ENCODE measurements at regions not wholly inside any gene's neighbourhood (a gene's known extent, or its start where the extent isn't known, plus 50 kb on each side); places are given as distances from the start of the nearest gene placed in this dataset.

GRCh38 chr6:6781873-6782227, 193.3 kb downstream of the LY86 start:
- no peak overlapping the region for H3K27ac ChIP-seq (ENCODE audit: low read depth)
- no peaks in the 10 kb centered on the region for H3K9me2 ChIP-seq (ENCODE audit: insufficient read depth)
- H3F3A ChIP-seq (replicated peaks; ENCODE audit: low read depth) = no peaks in the 10 kb centered on the region
- ATAC-seq (no peak), DNase-seq (ENCODE audit: low spot score) (no peak)
- Mint-ChIP-seq H3K9me3 (no peaks in the 10 kb centered on the region), H3K4me1 (peaks cover 15% of the 10 kb centered on the region), H3K27ac (no peak overlapping the region), H3K4me3 (no peak overlapping the region), H3K27me3 (ENCODE audit: insufficient read depth, low read depth, poor library complexity) (no peaks in the 10 kb centered on the region), H3K36me3 (ENCODE audit: low read depth) (no peaks in the 10 kb centered on the region)
- TF ChIP-seq ZNF331 (CRISPR knock-in tag; IDR thresholded peaks at IDR 0.05; ENCODE audit: low read depth) (no peak), CTCF (conservative IDR thresholded peaks at IDR 0.05; ENCODE audit: low read depth in 2 of 2) (no peak), ZNF114 (CRISPR knock-in tag; IDR thresholded peaks at IDR 0.05) (no peak), JUNB (IDR thresholded peaks at IDR 0.05; ENCODE audit: unreplicated experiment) (no peak), REST (IDR thresholded peaks at IDR 0.05; ENCODE audit: unreplicated experiment) (no peak), CREB1 (CRISPR knock-in tag; IDR thresholded peaks at IDR 0.05; ENCODE audit: low read depth) (no peak), EZH2phosphoT487 (IDR thresholded peaks at IDR 0.05; ENCODE audit: unreplicated experiment) (no peak), STAT1 (IDR thresholded peaks at IDR 0.05; ENCODE audit: unreplicated experiment) (no peak), EZH2 (IDR thresholded peaks at IDR 0.05; ENCODE audit: low read depth, unreplicated experiment) (no peak), POLR2AphosphoS5 (IDR thresholded peaks at IDR 0.05; ENCODE audit: low read depth) (no peak)
- H3K4me1 ChIP-seq (ENCODE audit: insufficient read depth) = peaks cover 5% of the 10 kb centered on the region; the same call in 1 of the 2 replicates
- H3K36me3 ChIP-seq (ENCODE audit: insufficient read depth) = no peaks in the 10 kb centered on the region
- no peaks in the 10 kb centered on the region for H3K79me2 ChIP-seq (replicated peaks; ENCODE audit: insufficient read depth)
- H2AFZ ChIP-seq = no peak overlapping the region
- H3K4me2 ChIP-seq = no peak overlapping the region
- no peak overlapping the region for H3K4me3 ChIP-seq
- no peaks in the 10 kb centered on the region for H4K20me1 ChIP-seq (replicated peaks; ENCODE audit: insufficient read depth)
- no peaks in the 10 kb centered on the region for H3K27me3 ChIP-seq (ENCODE audit: insufficient read depth)

GRCh38 chr6:6783721-6784120, 195.2 kb downstream of the LY86 start:
- Mint-ChIP-seq H3K9me3 (no peaks in the 10 kb centered on the region), H3K4me3 (no peak overlapping the region), H3K4me1 (peaks cover 19% of the 10 kb centered on the region), H3K36me3 (ENCODE audit: low read depth) (no peaks in the 10 kb centered on the region), H3K27me3 (ENCODE audit: insufficient read depth, low read depth, poor library complexity) (peaks cover 2% of the 10 kb centered on the region), H3K27ac (no peak overlapping the region)
- Histone ChIP-seq H3K4me2 (no peak overlapping the region), H3K4me3 (no peak overlapping the region), H3K9me2 (ENCODE audit: insufficient read depth) (no peaks in the 10 kb centered on the region), H3K79me2 (replicated peaks; ENCODE audit: insufficient read depth) (no peaks in the 10 kb centered on the region), H4K20me1 (replicated peaks; ENCODE audit: insufficient read depth) (no peaks in the 10 kb centered on the region), H2AFZ (no peak overlapping the region), H3K36me3 (ENCODE audit: insufficient read depth) (no peaks in the 10 kb centered on the region), H3K4me1 (ENCODE audit: insufficient read depth) (peaks cover 5% of the 10 kb centered on the region; the same call in 1 of the 2 replicates), H3K27me3 (ENCODE audit: insufficient read depth) (no peaks in the 10 kb centered on the region), H3K27ac (ENCODE audit: low read depth) (no peak overlapping the region), H3F3A (replicated peaks; ENCODE audit: low read depth) (no peaks in the 10 kb centered on the region)
- TF ChIP-seq ZNF114 (CRISPR knock-in tag; IDR thresholded peaks at IDR 0.05) = no peak
- no peak for TF ChIP-seq STAT1 (IDR thresholded peaks at IDR 0.05; ENCODE audit: unreplicated experiment)
- no peak for TF ChIP-seq CTCF (conservative IDR thresholded peaks at IDR 0.05; ENCODE audit: low read depth in 2 of 2)
- DNase-seq (ENCODE audit: low spot score) (no peak), ATAC-seq (no peak)
